HEK293 (cell line): ENCODE measurements at regions not wholly inside any gene's neighbourhood (a gene's known extent, or its start where the extent isn't known, plus 50 kb on each side); places are given as distances from the start of the nearest gene placed in this dataset.

ENCODE experiments used
- CTCF ChIP-seq: fragments of 450-650 bp; formaldehyde crosslinking; IDR thresholded peaks from 2 replicates; pipeline ENCODE4 v1.5.1; 2016; ENCODE audit warnings: missing biosample characterization, missing genetic modification characterization
- PRDM6 ChIP-seq: fragments of 450-650 bp; formaldehyde crosslinking; IDR thresholded peaks from 2 replicates; pipeline ENCODE4 v1.5.1; 2017; ENCODE audit warnings: missing biosample characterization, missing genetic modification characterization
- ZNF146 ChIP-seq: fragments of 450-650 bp; formaldehyde crosslinking; IDR thresholded peaks from 2 replicates; pipeline ENCODE4 v1.5.1; 2016; ENCODE audit warnings: missing biosample characterization, missing genetic modification characterization
- ZNF239 ChIP-seq: fragments of 450-650 bp; formaldehyde crosslinking; IDR thresholded peaks from 2 replicates; pipeline ENCODE4 v1.5.1; 2016; ENCODE audit warnings: missing biosample characterization, missing genetic modification characterization

GRCh38 chr9:86846656-86847055, 100.7 kb downstream of the GAS1 start:
- TF ChIP-seq ZNF146 (no peak), PRDM6 (tag by site-specific recombination) (no peak), CTCF (tag by site-specific recombination) (no peak), ZNF239 (tag by site-specific recombination) (no peak)
